ENCODE measurements at regions not wholly inside any gene's neighbourhood (a gene's known extent, or its start where the extent isn't known, plus 50 kb on each side); places are given as distances from the start of the nearest gene placed in this dataset.

GRCh38 chr19:42662712-42663111, 68.0 kb upstream of the CEACAM8 start:
- no peak overlapping the region for H3K27ac ChIP-seq (ENCODE audit: low read length, poor library complexity, severe bottlenecking)
- no peak overlapping the region for H3K14ac ChIP-seq (ENCODE audit: low read length in 2 of 2)
- DNase-seq: no peak
- H3K9me3 ChIP-seq (ENCODE audit: control insufficient read depth, low read length): no peaks in the 10 kb centered on the region
- no peak overlapping the region for H4K8ac ChIP-seq (ENCODE audit: low read length)
- H3K4me2 ChIP-seq (ENCODE audit: low read length, poor library complexity, severe bottlenecking): no peak overlapping the region
- H3K27me3 ChIP-seq (ENCODE audit: control insufficient read depth in 1 of 2, insufficient read depth in 1 of 2, low read length in 2 of 2): peaks cover 0 to 29% of the 10 kb centered on the region in 2 experiments
- no peaks in the 10 kb centered on the region for H3K79me1 ChIP-seq (replicated peaks; ENCODE audit: low read length, poor library complexity, severe bottlenecking)
- H2AK5ac ChIP-seq (ENCODE audit: low read length, severe bottlenecking): no peak overlapping the region
- no peak overlapping the region for H2BK5ac ChIP-seq (ENCODE audit: low read depth, low read length, poor library complexity, severe bottlenecking)
- no peaks in the 10 kb centered on the region for H3K4me1 ChIP-seq (ENCODE audit: control insufficient read depth, insufficient read depth, low read depth, low read length)
- WGBS: 8% methylated on average over 2 of the region's 2 CpGs
- H3K4me3 ChIP-seq (ENCODE audit: insufficient read depth in 1 of 2, low read depth in 1 of 2, low read length in 2 of 2): no peak overlapping the region
- no peak overlapping the region for H3K9ac ChIP-seq (ENCODE audit: low read length)
- H3K4ac ChIP-seq (ENCODE audit: low read depth in 1 of 2, low read length in 2 of 2): no peak overlapping the region
- no peak overlapping the region for H2BK12ac ChIP-seq (ENCODE audit: low read length in 2 of 2)
- H3K36me3 ChIP-seq (ENCODE audit: control insufficient read depth in 1 of 2, insufficient read depth in 2 of 2, low read depth in 1 of 2, low read length in 2 of 2): no peaks in the 10 kb centered on the region
- no peak overlapping the region for H2BK120ac ChIP-seq (ENCODE audit: low read depth, low read length)
- H3K23ac ChIP-seq (ENCODE audit: low read length in 2 of 2): no peak overlapping the region
- no peak overlapping the region for H2BK15ac ChIP-seq (ENCODE audit: low read depth, poor library complexity, severe bottlenecking)
- H4K91ac ChIP-seq (ENCODE audit: low read length): no peak overlapping the region
- H3K18ac ChIP-seq (ENCODE audit: low read depth in 1 of 2, low read length in 2 of 2): no peak overlapping the region
- no peak overlapping the region for H2AFZ ChIP-seq (ENCODE audit: low read depth, low read length)

GRCh38 chr19:42660353-42660752, 65.6 kb upstream of the CEACAM8 start:
- no peak for DNase-seq
- H3K4me3 ChIP-seq (ENCODE audit: insufficient read depth in 1 of 2, low read depth in 1 of 2, low read length in 2 of 2): no peak overlapping the region
- H4K8ac ChIP-seq (ENCODE audit: low read length): no peak overlapping the region
- no peak overlapping the region for H3K14ac ChIP-seq (ENCODE audit: low read length in 2 of 2)
- H3K4ac ChIP-seq (ENCODE audit: low read depth in 1 of 2, low read length in 2 of 2): no peak overlapping the region
- H3K36me3 ChIP-seq (ENCODE audit: control insufficient read depth in 1 of 2, insufficient read depth in 2 of 2, low read depth in 1 of 2, low read length in 2 of 2): no peaks in the 10 kb centered on the region
- H2AK5ac ChIP-seq (ENCODE audit: low read length, severe bottlenecking): no peak overlapping the region
- no peak overlapping the region for H3K4me2 ChIP-seq (ENCODE audit: low read length, poor library complexity, severe bottlenecking)
- no peaks in the 10 kb centered on the region for H3K9me3 ChIP-seq (ENCODE audit: control insufficient read depth, low read length)
- no peak overlapping the region for H3K18ac ChIP-seq (ENCODE audit: low read depth in 1 of 2, low read length in 2 of 2)
- no peak overlapping the region for H2BK120ac ChIP-seq (ENCODE audit: low read depth, low read length)
- H3K27me3 ChIP-seq (ENCODE audit: control insufficient read depth in 1 of 2, insufficient read depth in 1 of 2, low read length in 2 of 2): peaks cover 0 to 21% of the 10 kb centered on the region in 2 experiments
- no peak overlapping the region for H2BK12ac ChIP-seq (ENCODE audit: low read length in 2 of 2)
- no peaks in the 10 kb centered on the region for H3K79me1 ChIP-seq (replicated peaks; ENCODE audit: low read length, poor library complexity, severe bottlenecking)
- H2BK15ac ChIP-seq (ENCODE audit: low read depth, poor library complexity, severe bottlenecking): no peak overlapping the region
- no peak overlapping the region for H3K23ac ChIP-seq (ENCODE audit: low read length in 2 of 2)
- H3K27ac ChIP-seq (ENCODE audit: low read length, poor library complexity, severe bottlenecking): no peak overlapping the region
- no peak overlapping the region for H2AFZ ChIP-seq (ENCODE audit: low read depth, low read length)
- no peak overlapping the region for H2BK5ac ChIP-seq (ENCODE audit: low read depth, low read length, poor library complexity, severe bottlenecking)
- no peak overlapping the region for H4K91ac ChIP-seq (ENCODE audit: low read length)
- no peak overlapping the region for H3K9ac ChIP-seq (ENCODE audit: low read length)
- WGBS: 56% methylated on average over 1 of the region's 1 CpG
- H3K4me1 ChIP-seq (ENCODE audit: control insufficient read depth, insufficient read depth, low read depth, low read length): no peaks in the 10 kb centered on the region

- Histone ChIP-seq H2BK120ac (ENCODE audit: low read depth, low read length) (no peak overlapping the region), H2BK12ac (ENCODE audit: low read length in 2 of 2) (no peak overlapping the region), H3K9me3 (ENCODE audit: control insufficient read depth, low read length) (no peaks in the 10 kb centered on the region), H3K79me1 (replicated peaks; ENCODE audit: low read length, poor library complexity, severe bottlenecking) (no peaks in the 10 kb centered on the region), H3K36me3 (ENCODE audit: control insufficient read depth in 1 of 2, insufficient read depth in 2 of 2, low read depth in 1 of 2, low read length in 2 of 2) (no peaks in the 10 kb centered on the region), H4K91ac (ENCODE audit: low read length) (no peak overlapping the region), H3K4me1 (ENCODE audit: control insufficient read depth, insufficient read depth, low read depth, low read length) (no peaks in the 10 kb centered on the region), H2AFZ (ENCODE audit: low read depth, low read length) (no peak overlapping the region), H2BK5ac (ENCODE audit: low read depth, low read length, poor library complexity, severe bottlenecking) (no peak overlapping the region), H3K4me3 (ENCODE audit: insufficient read depth in 1 of 2, low read depth in 1 of 2, low read length in 2 of 2) (no peak overlapping the region), H3K4ac (ENCODE audit: low read depth in 1 of 2, low read length in 2 of 2) (no peak overlapping the region), H3K18ac (ENCODE audit: low read depth in 1 of 2, low read length in 2 of 2) (no peak overlapping the region), H3K4me2 (ENCODE audit: low read length, poor library complexity, severe bottlenecking) (no peak overlapping the region), H2AK5ac (ENCODE audit: low read length, severe bottlenecking) (no peak overlapping the region), H3K27me3 (ENCODE audit: control insufficient read depth in 1 of 2, insufficient read depth in 1 of 2, low read length in 2 of 2) (peaks cover 0 to 17% of the 10 kb centered on the region in 2 experiments), H3K14ac (ENCODE audit: low read length in 2 of 2) (no peak overlapping the region), H4K8ac (ENCODE audit: low read length) (no peak overlapping the region), H3K27ac (ENCODE audit: low read length, poor library complexity, severe bottlenecking) (no peak overlapping the region), H2BK15ac (ENCODE audit: low read depth, poor library complexity, severe bottlenecking) (no peak overlapping the region), H3K9ac (ENCODE audit: low read length) (peak overlapping the region; percentile 56), H3K23ac (ENCODE audit: low read length in 2 of 2) (no peak overlapping the region)
- 2% methylated on average over 1 of the region's 1 CpG for WGBS
- DNase-seq: no peak
These were observed 63.4 kb upstream of the CEACAM8 start for GRCh38 chr19:42658076-42658475.

- H3K27me3 ChIP-seq (ENCODE audit: control insufficient read depth in 1 of 2, insufficient read depth in 1 of 2, low read length in 2 of 2): peaks cover 0 to 19% of the 10 kb centered on the region in 2 experiments
- no peaks in the 10 kb centered on the region for H3K36me3 ChIP-seq (ENCODE audit: control insufficient read depth in 1 of 2, insufficient read depth in 2 of 2, low read depth in 1 of 2, low read length in 2 of 2)
- no peak overlapping the region for H2BK12ac ChIP-seq (ENCODE audit: low read length in 2 of 2)
- peak overlapping the region; percentile 56 for H3K9ac ChIP-seq (ENCODE audit: low read length)
- no peak overlapping the region for H3K23ac ChIP-seq (ENCODE audit: low read length in 2 of 2)
- no peak overlapping the region for H4K8ac ChIP-seq (ENCODE audit: low read length)
- H3K79me1 ChIP-seq (replicated peaks; ENCODE audit: low read length, poor library complexity, severe bottlenecking): no peaks in the 10 kb centered on the region
- no peak overlapping the region for H2BK120ac ChIP-seq (ENCODE audit: low read depth, low read length)
- H2BK15ac ChIP-seq (ENCODE audit: low read depth, poor library complexity, severe bottlenecking): no peak overlapping the region
- no peaks in the 10 kb centered on the region for H3K9me3 ChIP-seq (ENCODE audit: control insufficient read depth, low read length)
- H3K4me2 ChIP-seq (ENCODE audit: low read length, poor library complexity, severe bottlenecking): no peak overlapping the region
- DNase-seq: no peak
- no peak overlapping the region for H2AK5ac ChIP-seq (ENCODE audit: low read length, severe bottlenecking)
- H3K4me1 ChIP-seq (ENCODE audit: control insufficient read depth, insufficient read depth, low read depth, low read length): no peaks in the 10 kb centered on the region
- WGBS: 95% methylated on average over 1 of the region's 1 CpG
- H4K91ac ChIP-seq (ENCODE audit: low read length): no peak overlapping the region
- H3K4ac ChIP-seq (ENCODE audit: low read depth in 1 of 2, low read length in 2 of 2): no peak overlapping the region
- H3K4me3 ChIP-seq (ENCODE audit: insufficient read depth in 1 of 2, low read depth in 1 of 2, low read length in 2 of 2): no peak overlapping the region
- H2AFZ ChIP-seq (ENCODE audit: low read depth, low read length): no peak overlapping the region
- no peak overlapping the region for H3K14ac ChIP-seq (ENCODE audit: low read length in 2 of 2)
- no peak overlapping the region for H3K27ac ChIP-seq (ENCODE audit: low read length, poor library complexity, severe bottlenecking)
- no peak overlapping the region for H2BK5ac ChIP-seq (ENCODE audit: low read depth, low read length, poor library complexity, severe bottlenecking)
- no peak overlapping the region for H3K18ac ChIP-seq (ENCODE audit: low read depth in 1 of 2, low read length in 2 of 2)
These were observed 62.8 kb upstream of the CEACAM8 start for GRCh38 chr19:42657556-42657955.

Data from mesenchymal stem cell (in vitro differentiated cells and primary cell).